ENCODE measurements at regions not wholly inside any gene's neighbourhood (a gene's known extent, or its start where the extent isn't known, plus 50 kb on each side); places are given as distances from the start of the nearest gene placed in this dataset.
A peak's percentile ranks its signal among the peaks of the same experiment; 100 is the strongest.

GRCh38 chr2:137838255-137839092, 125.8 kb upstream of the HNMT start:
- no peak for TF ChIP-seq EP300 (IDR thresholded peaks at IDR 0.05; ENCODE audit: borderline replicate concordance)
- TF ChIP-seq, protein P1, sequence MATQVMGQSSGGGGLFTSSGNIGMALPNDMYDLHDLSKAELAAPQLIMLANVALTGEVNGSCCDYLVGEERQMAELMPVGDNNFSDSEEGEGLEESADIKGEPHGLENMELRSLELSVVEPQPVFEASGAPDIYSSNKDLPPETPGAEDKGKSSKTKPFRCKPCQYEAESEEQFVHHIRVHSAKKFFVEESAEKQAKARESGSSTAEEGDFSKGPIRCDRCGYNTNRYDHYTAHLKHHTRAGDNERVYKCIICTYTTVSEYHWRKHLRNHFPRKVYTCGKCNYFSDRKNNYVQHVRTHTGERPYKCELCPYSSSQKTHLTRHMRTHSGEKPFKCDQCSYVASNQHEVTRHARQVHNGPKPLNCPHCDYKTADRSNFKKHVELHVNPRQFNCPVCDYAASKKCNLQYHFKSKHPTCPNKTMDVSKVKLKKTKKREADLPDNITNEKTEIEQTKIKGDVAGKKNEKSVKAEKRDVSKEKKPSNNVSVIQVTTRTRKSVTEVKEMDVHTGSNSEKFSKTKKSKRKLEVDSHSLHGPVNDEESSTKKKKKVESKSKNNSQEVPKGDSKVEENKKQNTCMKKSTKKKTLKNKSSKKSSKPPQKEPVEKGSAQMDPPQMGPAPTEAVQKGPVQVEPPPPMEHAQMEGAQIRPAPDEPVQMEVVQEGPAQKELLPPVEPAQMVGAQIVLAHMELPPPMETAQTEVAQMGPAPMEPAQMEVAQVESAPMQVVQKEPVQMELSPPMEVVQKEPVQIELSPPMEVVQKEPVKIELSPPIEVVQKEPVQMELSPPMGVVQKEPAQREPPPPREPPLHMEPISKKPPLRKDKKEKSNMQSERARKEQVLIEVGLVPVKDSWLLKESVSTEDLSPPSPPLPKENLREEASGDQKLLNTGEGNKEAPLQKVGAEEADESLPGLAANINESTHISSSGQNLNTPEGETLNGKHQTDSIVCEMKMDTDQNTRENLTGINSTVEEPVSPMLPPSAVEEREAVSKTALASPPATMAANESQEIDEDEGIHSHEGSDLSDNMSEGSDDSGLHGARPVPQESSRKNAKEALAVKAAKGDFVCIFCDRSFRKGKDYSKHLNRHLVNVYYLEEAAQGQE (IDR thresholded peaks at IDR 0.05; ENCODE audit: low read depth) = no peak
- TF ChIP-seq RAD21 (IDR thresholded peaks at IDR 0.05; ENCODE audit: low read depth) = peak; percentile 88

Data from Ishikawa (cell line).